DND-41 (cell line): ENCODE measurements at regions not wholly inside any gene's neighbourhood (a gene's known extent, or its start where the extent isn't known, plus 50 kb on each side); places are given as distances from the start of the nearest gene placed in this dataset.

ENCODE experiments used
- ATAC-seq: fragments of 200-7000 bp; cut with Tn5 transposase; 3 replicates; pipeline ENCODE4 v1.9.1; 2021; ENCODE audit warnings: low read depth; ENCODE audit not compliant: insufficient read depth
- DNase-seq: peaks from one replicate; pipeline ENCODE4 v3.0.0-alpha.2; 2020
- H2AFZ ChIP-seq: 2 replicates; pipeline ENCODE4 v1.6.0; 2012; ENCODE audit warnings: low read depth, low read length
- H3K27ac ChIP-seq: 2 replicates; pipeline ENCODE4 v1.5.1; 2012; ENCODE audit warnings: low read length, inconsistent platforms
- H3K27me3 ChIP-seq: fragments of 200-600 bp; sonication (generic); 2 replicates; pipeline ENCODE4 v1.6.0; 2012; ENCODE audit warnings: low read length, mild to moderate bottlenecking, inconsistent platforms; ENCODE audit not compliant: insufficient read depth, poor library complexity
- H3K36me3 ChIP-seq: 2 replicates; pipeline ENCODE4 v1.5.1; 2012; ENCODE audit warnings: low read length, inconsistent platforms; ENCODE audit not compliant: insufficient read depth
- H3K4me1 ChIP-seq: 2 replicates; pipeline ENCODE4 v1.5.1; 2012; ENCODE audit warnings: mild to moderate bottlenecking, low read length; ENCODE audit not compliant: insufficient read depth
- H3K4me2 ChIP-seq: 2 replicates; pipeline ENCODE4 v1.6.0; 2012; ENCODE audit warnings: mild to moderate bottlenecking, moderate library complexity, low read length, inconsistent platforms; ENCODE audit not compliant: insufficient read depth
- H3K4me3 ChIP-seq, 2 experiments: fragments of 200-600 bp in 1 of 2; shearing (Covaris generic) in 1 of 2; 2 replicates each; pipeline ENCODE4 v1.5.1; 2012 to 2016; ENCODE audit warnings: inconsistent platforms in 2 of 2, low read length in 2 of 2, mild to moderate bottlenecking in 2 of 2, low read depth in 1 of 2, moderate library complexity in 1 of 2
- H3K79me2 ChIP-seq: 2 replicates; pipeline ENCODE4 v1.6.0; 2012; ENCODE audit warnings: low read length, inconsistent platforms; ENCODE audit not compliant: insufficient read depth
- H3K9ac ChIP-seq: 2 replicates; pipeline ENCODE4 v1.6.0; 2012; ENCODE audit warnings: low read depth, mild to moderate bottlenecking, inconsistent platforms, low read length, moderate library complexity
- H3K9me3 ChIP-seq: 2 replicates; pipeline ENCODE4 v1.5.1; 2012; ENCODE audit warnings: low read length, moderate library complexity, mild to moderate bottlenecking, inconsistent platforms; ENCODE audit not compliant: insufficient read depth, severe bottlenecking
- H4K20me1 ChIP-seq: 2 replicates; pipeline ENCODE4 v1.6.0; 2012; ENCODE audit warnings: low read length; ENCODE audit not compliant: insufficient read depth
- EZH2 ChIP-seq: IDR thresholded peaks from 3 replicates; pipeline ENCODE4 v1.6.1; 2012; ENCODE audit warnings: borderline replicate concordance, low read depth, mild to moderate bottlenecking, moderate library complexity, low read length, inconsistent platforms; ENCODE audit not compliant: severe bottlenecking
- TF ChIP-seq, protein P1 (sequence below): IDR thresholded peaks from 2 replicates; pipeline ENCODE4 v1.5.1; 2012; ENCODE audit warnings: borderline replicate concordance, low read length, moderate library complexity, mild to moderate bottlenecking; ENCODE audit not compliant: poor library complexity, severe bottlenecking; ENCODE audit errors: extremely low read depth

DNA sequence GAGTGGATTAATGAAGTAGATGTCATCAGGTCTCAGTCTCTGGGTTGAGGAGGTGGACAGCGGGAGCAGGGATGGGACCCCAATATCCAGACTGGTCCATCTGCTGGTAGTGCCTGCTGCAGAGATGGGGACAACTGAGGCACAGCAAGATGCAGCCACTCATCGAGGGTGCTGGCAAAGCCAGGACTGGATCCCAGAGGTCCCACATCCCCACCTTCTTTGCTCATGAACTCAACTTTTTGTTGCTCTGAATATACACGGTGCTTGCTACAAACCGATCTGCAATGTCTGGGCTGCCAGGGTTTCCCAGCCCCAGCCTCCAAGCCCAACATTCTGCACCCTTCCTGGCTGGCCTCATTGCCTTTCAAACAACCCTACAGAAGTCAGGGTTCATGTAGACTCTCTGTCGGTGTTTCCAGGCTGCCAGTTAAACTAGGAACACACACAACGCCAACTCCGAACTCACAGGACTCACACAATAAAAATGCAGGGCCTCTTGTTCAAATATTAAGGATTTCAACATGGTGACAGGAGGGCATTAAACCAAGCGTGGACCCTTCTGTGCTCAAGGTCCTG lies 168.2 kb downstream of the MN1 start:
- no peak overlapping the region for H2AFZ ChIP-seq
- no peaks in the 10 kb centered on the region for H3K36me3 ChIP-seq
- peaks cover 2% of the 10 kb centered on the region for H4K20me1 ChIP-seq
- H3K9me3 ChIP-seq: no peaks in the 10 kb centered on the region
- DNase-seq (no peak), ATAC-seq (no peak)
- H3K27ac ChIP-seq: no peak overlapping the region
- no peak overlapping the region for H3K4me2 ChIP-seq
- H3K27me3 ChIP-seq: peaks cover 5% of the 10 kb centered on the region
- H3K4me1 ChIP-seq: no peaks in the 10 kb centered on the region
- H3K4me3 ChIP-seq: no peak overlapping the region
- TF ChIP-seq EZH2: no peak
- TF ChIP-seq, protein P1, sequence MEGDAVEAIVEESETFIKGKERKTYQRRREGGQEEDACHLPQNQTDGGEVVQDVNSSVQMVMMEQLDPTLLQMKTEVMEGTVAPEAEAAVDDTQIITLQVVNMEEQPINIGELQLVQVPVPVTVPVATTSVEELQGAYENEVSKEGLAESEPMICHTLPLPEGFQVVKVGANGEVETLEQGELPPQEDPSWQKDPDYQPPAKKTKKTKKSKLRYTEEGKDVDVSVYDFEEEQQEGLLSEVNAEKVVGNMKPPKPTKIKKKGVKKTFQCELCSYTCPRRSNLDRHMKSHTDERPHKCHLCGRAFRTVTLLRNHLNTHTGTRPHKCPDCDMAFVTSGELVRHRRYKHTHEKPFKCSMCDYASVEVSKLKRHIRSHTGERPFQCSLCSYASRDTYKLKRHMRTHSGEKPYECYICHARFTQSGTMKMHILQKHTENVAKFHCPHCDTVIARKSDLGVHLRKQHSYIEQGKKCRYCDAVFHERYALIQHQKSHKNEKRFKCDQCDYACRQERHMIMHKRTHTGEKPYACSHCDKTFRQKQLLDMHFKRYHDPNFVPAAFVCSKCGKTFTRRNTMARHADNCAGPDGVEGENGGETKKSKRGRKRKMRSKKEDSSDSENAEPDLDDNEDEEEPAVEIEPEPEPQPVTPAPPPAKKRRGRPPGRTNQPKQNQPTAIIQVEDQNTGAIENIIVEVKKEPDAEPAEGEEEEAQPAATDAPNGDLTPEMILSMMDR: no peak
- H3K9ac ChIP-seq: no peak overlapping the region
- H3K79me2 ChIP-seq: no peaks in the 10 kb centered on the region

DNA sequence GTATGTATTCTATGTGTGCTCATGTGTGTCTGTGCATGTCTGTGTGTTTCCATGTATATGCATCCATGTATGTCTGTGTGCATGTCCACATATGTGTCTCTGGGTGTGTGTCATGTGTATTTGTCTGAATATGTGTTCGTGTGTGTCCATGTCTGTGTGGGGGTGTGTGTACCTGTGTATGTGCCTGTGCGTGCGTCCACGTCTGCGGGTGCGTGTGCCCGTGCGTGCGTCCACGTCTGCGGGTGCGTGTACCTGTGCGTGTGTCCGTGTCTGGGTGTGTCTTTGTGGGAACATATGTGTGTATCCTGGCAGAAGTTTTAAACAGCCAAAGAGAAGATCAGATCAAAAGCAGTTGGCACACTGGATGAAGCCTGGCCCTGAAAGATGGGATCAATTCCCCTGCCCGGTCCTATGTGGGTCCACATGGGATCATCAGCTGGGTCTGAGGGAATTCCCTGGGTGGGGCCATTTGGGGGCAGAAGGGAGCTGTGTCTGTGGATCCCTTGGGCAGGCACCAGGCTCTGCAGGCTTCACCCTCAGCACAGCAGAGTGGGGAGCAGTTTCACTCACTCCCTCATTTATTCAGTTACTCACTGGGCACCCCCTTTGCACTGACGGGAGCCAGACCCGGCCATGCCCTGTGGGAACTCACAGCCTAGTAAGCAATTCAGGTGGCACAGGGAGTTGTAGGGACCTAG lies 167.4 kb downstream of the MN1 start:
- Histone ChIP-seq H3K79me2 (no peaks in the 10 kb centered on the region), H3K9ac (no peak overlapping the region), H3K4me2 (no peak overlapping the region), H3K9me3 (no peaks in the 10 kb centered on the region), H3K4me3 (no peak overlapping the region), H3K27ac (no peak overlapping the region), H4K20me1 (peaks cover 2% of the 10 kb centered on the region), H3K4me1 (no peaks in the 10 kb centered on the region), H3K36me3 (no peaks in the 10 kb centered on the region), H2AFZ (no peak overlapping the region), H3K27me3 (peaks cover 6% of the 10 kb centered on the region)
- no peak for DNase-seq
- no peak for ATAC-seq
- no peak for TF ChIP-seq EZH2
- TF ChIP-seq, protein P1: no peak

DNA sequence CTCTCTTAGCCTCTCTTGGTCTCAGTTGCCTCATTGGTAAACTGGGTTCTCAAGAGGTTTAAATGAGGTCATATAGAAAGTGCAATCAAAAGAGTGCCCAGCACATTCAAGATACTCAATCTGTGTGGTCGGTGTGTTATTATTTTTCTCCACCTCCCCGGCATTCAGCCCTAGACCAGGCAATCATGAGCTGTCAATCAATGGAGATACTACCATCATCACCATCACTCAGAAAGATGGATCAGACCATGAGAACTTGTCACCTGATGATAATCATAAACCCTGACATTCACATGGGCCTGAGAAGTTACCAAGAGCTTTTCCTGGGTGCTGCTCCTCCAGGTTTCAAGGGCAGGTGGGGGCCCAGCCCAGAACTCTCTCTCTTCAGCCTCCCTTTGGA lies 166.1 kb downstream of the MN1 start:
- H2AFZ ChIP-seq: no peak overlapping the region
- ATAC-seq: no peak
- H3K27ac ChIP-seq: no peak overlapping the region
- TF ChIP-seq EZH2: no peak
- TF ChIP-seq, protein P1: no peak
- H3K4me2 ChIP-seq: no peak overlapping the region
- DNase-seq: no peak
- no peaks in the 10 kb centered on the region for H3K36me3 ChIP-seq
- no peaks in the 10 kb centered on the region for H3K9me3 ChIP-seq
- H3K9ac ChIP-seq: no peak overlapping the region
- H3K4me1 ChIP-seq: no peaks in the 10 kb centered on the region
- no peak overlapping the region for H3K4me3 ChIP-seq
- peaks cover 12% of the 10 kb centered on the region for H3K27me3 ChIP-seq
- no peaks in the 10 kb centered on the region for H3K79me2 ChIP-seq
- H4K20me1 ChIP-seq: peaks cover 2% of the 10 kb centered on the region
